ENCODE measurements at regions not wholly inside any gene's neighbourhood (a gene's known extent, or its start where the extent isn't known, plus 50 kb on each side); places are given as distances from the start of the nearest gene placed in this dataset.
A peak's percentile ranks its signal among the peaks of the same experiment; 100 is the strongest.

DNA sequence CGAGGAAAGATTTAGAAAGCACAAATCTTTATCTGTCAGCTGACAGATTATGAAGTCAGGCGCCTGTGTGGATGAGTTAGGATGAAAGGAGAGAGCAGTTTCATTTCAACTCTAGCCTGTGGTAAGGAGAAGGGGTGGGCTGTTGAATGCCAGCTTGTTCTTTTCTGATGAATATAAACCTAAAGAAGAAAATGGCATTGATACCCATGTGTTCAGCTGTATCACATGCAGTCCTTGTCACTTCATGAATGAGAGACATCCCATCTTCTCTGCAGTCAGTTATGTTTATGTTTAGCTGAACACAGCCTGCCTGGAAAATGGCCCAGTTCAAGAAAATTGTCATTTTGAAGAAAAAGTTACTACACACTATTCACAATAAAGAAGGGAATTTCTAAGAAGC is 345.7 kb upstream of the RBMS3 start:
- H3K4me3 ChIP-seq (ENCODE audit: low read depth, low read length), result no peak overlapping the region
- in situ Hi-C loops (cut with HindIII; ENCODE audit: low sequenced_read_pairs), result no loop called here
- TF ChIP-seq, protein P1, sequence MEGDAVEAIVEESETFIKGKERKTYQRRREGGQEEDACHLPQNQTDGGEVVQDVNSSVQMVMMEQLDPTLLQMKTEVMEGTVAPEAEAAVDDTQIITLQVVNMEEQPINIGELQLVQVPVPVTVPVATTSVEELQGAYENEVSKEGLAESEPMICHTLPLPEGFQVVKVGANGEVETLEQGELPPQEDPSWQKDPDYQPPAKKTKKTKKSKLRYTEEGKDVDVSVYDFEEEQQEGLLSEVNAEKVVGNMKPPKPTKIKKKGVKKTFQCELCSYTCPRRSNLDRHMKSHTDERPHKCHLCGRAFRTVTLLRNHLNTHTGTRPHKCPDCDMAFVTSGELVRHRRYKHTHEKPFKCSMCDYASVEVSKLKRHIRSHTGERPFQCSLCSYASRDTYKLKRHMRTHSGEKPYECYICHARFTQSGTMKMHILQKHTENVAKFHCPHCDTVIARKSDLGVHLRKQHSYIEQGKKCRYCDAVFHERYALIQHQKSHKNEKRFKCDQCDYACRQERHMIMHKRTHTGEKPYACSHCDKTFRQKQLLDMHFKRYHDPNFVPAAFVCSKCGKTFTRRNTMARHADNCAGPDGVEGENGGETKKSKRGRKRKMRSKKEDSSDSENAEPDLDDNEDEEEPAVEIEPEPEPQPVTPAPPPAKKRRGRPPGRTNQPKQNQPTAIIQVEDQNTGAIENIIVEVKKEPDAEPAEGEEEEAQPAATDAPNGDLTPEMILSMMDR (IDR thresholded peaks at IDR 0.05; ENCODE audit: low read depth, low read length), result no peak
- DNase-seq (ENCODE audit: low read depth, low spot score), result no peak

- H3K4me3 ChIP-seq (ENCODE audit: low read depth, low read length), result no peak overlapping the region
- no peak for DNase-seq (ENCODE audit: low read depth, low spot score)
- in situ Hi-C loops (cut with HindIII; ENCODE audit: low sequenced_read_pairs), result no loop called here
- TF ChIP-seq, protein P1 (IDR thresholded peaks at IDR 0.05; ENCODE audit: low read depth, low read length), result no peak
These were observed 344.7 kb upstream of the RBMS3 start for GRCh38 chr3:28936154-28936553.

- H3K4me3 ChIP-seq (ENCODE audit: low read depth, low read length), result no peak overlapping the region
- TF ChIP-seq, protein P1 (IDR thresholded peaks at IDR 0.05; ENCODE audit: low read depth, low read length), result no peak
- in situ Hi-C loops (cut with HindIII; ENCODE audit: low sequenced_read_pairs), result no loop called here
- peak; percentile 97 for DNase-seq (ENCODE audit: low read depth, low spot score)
These were observed 340.3 kb upstream of the RBMS3 start for GRCh38 chr3:28940530-28940929.

GRCh38 chr3:28940994-28941393 is 339.9 kb upstream of the RBMS3 start:
- no peak overlapping the region for H3K4me3 ChIP-seq (ENCODE audit: low read depth, low read length)
- in situ Hi-C loops (cut with HindIII; ENCODE audit: low sequenced_read_pairs), result no loop called here
- TF ChIP-seq, protein P1 (IDR thresholded peaks at IDR 0.05; ENCODE audit: low read depth, low read length), result no peak
- no peak for DNase-seq (ENCODE audit: low read depth, low spot score)

GRCh38 chr3:28947061-28947460 is 333.8 kb upstream of the RBMS3 start:
- TF ChIP-seq, protein P1 (IDR thresholded peaks at IDR 0.05; ENCODE audit: low read depth, low read length), result no peak
- no peak overlapping the region for H3K4me3 ChIP-seq (ENCODE audit: low read depth, low read length)
- no peak for DNase-seq (ENCODE audit: low read depth, low spot score)
- in situ Hi-C loops (cut with HindIII; ENCODE audit: low sequenced_read_pairs), result no loop called here

- TF ChIP-seq, protein P1 (IDR thresholded peaks at IDR 0.05; ENCODE audit: low read depth, low read length), result no peak
- DNase-seq (ENCODE audit: low read depth, low spot score), result no peak
- H3K4me3 ChIP-seq (ENCODE audit: low read depth, low read length), result no peak overlapping the region
- in situ Hi-C loops (cut with HindIII; ENCODE audit: low sequenced_read_pairs), result no loop called here
These were observed 333.1 kb upstream of the RBMS3 start for GRCh38 chr3:28947751-28948150.

GRCh38 chr3:28948685-28949084 is 332.2 kb upstream of the RBMS3 start:
- no peak overlapping the region for H3K4me3 ChIP-seq (ENCODE audit: low read depth, low read length)
- TF ChIP-seq, protein P1 (IDR thresholded peaks at IDR 0.05; ENCODE audit: low read depth, low read length), result no peak
- in situ Hi-C loops (cut with HindIII; ENCODE audit: low sequenced_read_pairs), result no loop called here
- no peak for DNase-seq (ENCODE audit: low read depth, low spot score)

Measured in astrocyte of the spinal cord (primary cell).